Natural killer cell treated with Interleukin-12 subunit alpha and Interleukin-12 subunit beta and Interleukin-15 and Interleukin-18, amount 100 ng/mL, for 72 hours (primary cell): ENCODE measurements at regions not wholly inside any gene's neighbourhood (a gene's known extent, or its start where the extent isn't known, plus 50 kb on each side); places are given as distances from the start of the nearest gene placed in this dataset.

Experiments used
- ATAC-seq, 2 donors: fragments of 150-1000 bp; cut with Tn5 transposase in 1 of 2; sonication (Bioruptor Pico), chemical (Tn5 transposase) in 1 of 2; 2 replicates each; pipeline ENCODE4 v1.10.0; 2021
- DNase-seq: peaks from one replicate; pipeline ENCODE4 v3.0.0; 2022; ENCODE audit warnings: low spot score
- H3K27ac Mint-ChIP-seq, 2 donors: 1 replicate in 1 of 2; 2 replicates in 1 of 2; pipeline ENCODE4 v1.8.0; 2022; ENCODE audit warnings: mixed read lengths in 2 of 2, mild to moderate bottlenecking in 1 of 2, moderate library complexity in 1 of 2
- H3K27me3 Mint-ChIP-seq, 2 donors: 1 replicate in 1 of 2; 2 replicates in 1 of 2; pipeline ENCODE4 v1.8.0; 2022; ENCODE audit warnings: mixed read lengths in 2 of 2
- H3K36me3 Mint-ChIP-seq: one replicate; pipeline ENCODE4 v1.8.0; 2022; ENCODE audit warnings: mixed read lengths
- H3K4me1 Mint-ChIP-seq, 2 donors: 1 replicate in 1 of 2; 2 replicates in 1 of 2; pipeline ENCODE4 v1.8.0; 2022; ENCODE audit warnings: low read depth in 2 of 2, mixed read lengths in 2 of 2, mild to moderate bottlenecking in 1 of 2
- H3K4me3 Mint-ChIP-seq: one replicate; pipeline ENCODE4 v1.8.0; 2022; ENCODE audit warnings: mixed read lengths
- H3K9me3 Mint-ChIP-seq: 2 replicates; pipeline ENCODE4 v1.8.0; 2022; ENCODE audit warnings: mixed read lengths

DNA sequence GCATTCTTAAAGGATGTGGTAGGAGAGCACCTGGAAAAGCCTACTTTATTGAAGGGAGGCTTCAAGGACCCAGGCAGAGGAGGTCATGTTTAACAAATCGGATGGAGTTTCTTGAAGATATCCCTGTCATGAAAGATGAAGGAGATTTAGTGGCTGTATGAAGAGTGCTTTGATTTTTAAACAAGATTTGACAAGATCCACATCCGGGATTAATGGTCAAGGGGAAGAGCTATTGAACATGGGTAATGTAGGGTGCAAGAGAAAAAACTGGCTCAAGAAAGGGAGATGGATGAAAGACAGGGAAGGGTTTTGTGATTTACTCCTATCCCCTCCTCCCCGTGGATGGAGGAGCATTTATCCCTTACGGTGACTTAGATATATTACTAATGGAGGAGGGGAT is 113.1 kb upstream of the OSR1 start:
- ATAC-seq = no peak
- peaks cover 6% of the 10 kb centered on the region for H3K36me3 Mint-ChIP-seq
- peaks cover 0 to 11% of the 10 kb centered on the region in 2 donors for H3K27me3 Mint-ChIP-seq
- peaks cover 3 to 13% of the 10 kb centered on the region in 2 donors for H3K4me1 Mint-ChIP-seq
- peaks cover 14% of the 10 kb centered on the region for H3K9me3 Mint-ChIP-seq
- DNase-seq = no peak
- H3K4me3 Mint-ChIP-seq = no peak overlapping the region
- H3K27ac Mint-ChIP-seq = no peak overlapping the region

- Mint-ChIP-seq H3K27me3 (peaks cover 0 to 10% of the 10 kb centered on the region in 2 donors), H3K9me3 (peaks cover 7% of the 10 kb centered on the region), H3K36me3 (no peaks in the 10 kb centered on the region), H3K4me1 (no peaks in the 10 kb centered on the region), H3K27ac (no peak overlapping the region), H3K4me3 (no peak overlapping the region)
- ATAC-seq (no peak), DNase-seq (no peak)
Measured at GRCh38 chr2:19465978-19466377, 107.6 kb upstream of the OSR1 start.

GRCh38 chr2:19462256-19462645 is 103.8 kb upstream of the OSR1 start:
- no peaks in the 10 kb centered on the region for H3K4me1 Mint-ChIP-seq
- ATAC-seq (no peak), DNase-seq (no peak)
- H3K36me3 Mint-ChIP-seq = no peaks in the 10 kb centered on the region
- no peak overlapping the region for H3K4me3 Mint-ChIP-seq
- peaks cover 5% of the 10 kb centered on the region for H3K9me3 Mint-ChIP-seq
- no peak overlapping the region for H3K27ac Mint-ChIP-seq
- peaks cover 0 to 13% of the 10 kb centered on the region in 2 donors for H3K27me3 Mint-ChIP-seq

- no peaks in the 10 kb centered on the region for H3K4me1 Mint-ChIP-seq
- no peak overlapping the region for H3K4me3 Mint-ChIP-seq
- no peak overlapping the region for H3K27ac Mint-ChIP-seq
- DNase-seq (no peak), ATAC-seq (no peak)
- peaks cover 0 to 13% of the 10 kb centered on the region in 2 donors for H3K27me3 Mint-ChIP-seq
- no peaks in the 10 kb centered on the region for H3K36me3 Mint-ChIP-seq
- peaks cover 5% of the 10 kb centered on the region for H3K9me3 Mint-ChIP-seq
Measured at GRCh38 chr2:19461504-19462255, 103.3 kb upstream of the OSR1 start.

GRCh38 chr2:19460761-19461160 is 102.3 kb upstream of the OSR1 start:
- no peak for DNase-seq
- H3K4me1 Mint-ChIP-seq = no peaks in the 10 kb centered on the region
- no peak overlapping the region for H3K27ac Mint-ChIP-seq
- no peak overlapping the region for H3K4me3 Mint-ChIP-seq
- no peak for ATAC-seq
- peaks cover 2% of the 10 kb centered on the region for H3K9me3 Mint-ChIP-seq
- H3K36me3 Mint-ChIP-seq = no peaks in the 10 kb centered on the region
- peaks cover 2 to 20% of the 10 kb centered on the region in 2 donors for H3K27me3 Mint-ChIP-seq

GRCh38 chr2:19458427-19459003 is 100.1 kb upstream of the OSR1 start:
- ATAC-seq (no peak), DNase-seq (no peak)
- Mint-ChIP-seq H3K4me1 (no peaks in the 10 kb centered on the region), H3K27me3 (peaks cover 2 to 26% of the 10 kb centered on the region in 2 donors), H3K4me3 (no peak overlapping the region), H3K36me3 (no peaks in the 10 kb centered on the region), H3K9me3 (peaks cover 7% of the 10 kb centered on the region), H3K27ac (no peak overlapping the region)

- Mint-ChIP-seq H3K36me3 (no peaks in the 10 kb centered on the region), H3K9me3 (peaks cover 7% of the 10 kb centered on the region), H3K27me3 (peaks cover 2 to 26% of the 10 kb centered on the region in 2 donors), H3K27ac (no peak overlapping the region), H3K4me1 (no peaks in the 10 kb centered on the region), H3K4me3 (no peak overlapping the region)
- no peak for DNase-seq
- ATAC-seq = no peak
Measured at GRCh38 chr2:19457809-19458208, 99.4 kb upstream of the OSR1 start.

- H3K27me3 Mint-ChIP-seq = peaks cover 2 to 18% of the 10 kb centered on the region in 2 donors
- ATAC-seq = no peak
- no peak overlapping the region for H3K27ac Mint-ChIP-seq
- H3K4me3 Mint-ChIP-seq = no peak overlapping the region
- no peaks in the 10 kb centered on the region for H3K36me3 Mint-ChIP-seq
- DNase-seq = no peak
- peaks cover 4% of the 10 kb centered on the region for H3K9me3 Mint-ChIP-seq
- H3K4me1 Mint-ChIP-seq = no peaks in the 10 kb centered on the region
Measured at GRCh38 chr2:19456705-19457309, 98.4 kb upstream of the OSR1 start.

GRCh38 chr2:19454125-19454524 is 95.7 kb upstream of the OSR1 start:
- Mint-ChIP-seq H3K36me3 (no peaks in the 10 kb centered on the region), H3K27me3 (peaks cover 2 to 25% of the 10 kb centered on the region in 2 donors), H3K27ac (no peak overlapping the region), H3K4me1 (no peaks in the 10 kb centered on the region), H3K9me3 (peaks cover 4% of the 10 kb centered on the region), H3K4me3 (no peak overlapping the region)
- ATAC-seq = no peak
- no peak for DNase-seq

GRCh38 chr2:19442731-19443130 is 84.3 kb upstream of the OSR1 start:
- Mint-ChIP-seq H3K4me1 (no peaks in the 10 kb centered on the region), H3K27me3 (peaks cover 0 to 23% of the 10 kb centered on the region in 2 donors), H3K9me3 (peaks cover 15% of the 10 kb centered on the region), H3K36me3 (no peaks in the 10 kb centered on the region), H3K27ac (no peak overlapping the region), H3K4me3 (no peak overlapping the region)
- ATAC-seq (no peak), DNase-seq (no peak)

GRCh38 chr2:19439081-19439480 is 80.7 kb upstream of the OSR1 start:
- no peak overlapping the region for H3K27ac Mint-ChIP-seq
- no peak for DNase-seq
- ATAC-seq = no peak
- H3K4me1 Mint-ChIP-seq = no peaks in the 10 kb centered on the region
- H3K9me3 Mint-ChIP-seq = peaks cover 12% of the 10 kb centered on the region
- H3K36me3 Mint-ChIP-seq = no peaks in the 10 kb centered on the region
- peaks cover 6 to 29% of the 10 kb centered on the region in 2 donors for H3K27me3 Mint-ChIP-seq
- H3K4me3 Mint-ChIP-seq = no peak overlapping the region

DNA sequence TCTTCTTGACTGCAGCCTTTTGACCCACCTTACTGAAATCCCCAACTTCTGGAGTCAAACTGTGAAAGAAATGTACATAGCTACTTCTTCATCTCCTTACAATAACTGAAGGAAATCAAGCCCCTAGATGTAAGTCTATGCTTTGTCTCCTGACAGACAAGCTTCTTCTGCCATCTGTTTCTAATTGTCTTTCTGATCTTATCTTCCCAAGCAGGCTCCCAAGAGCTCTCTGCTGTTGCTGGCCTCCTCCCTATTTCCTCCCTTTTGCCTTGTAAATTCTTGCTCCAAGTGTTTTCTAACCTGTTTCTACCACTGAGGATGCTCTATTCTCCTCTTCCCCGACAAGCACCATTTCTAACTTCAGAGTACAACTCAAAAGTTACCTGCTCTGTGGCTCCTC is 77.4 kb upstream of the OSR1 start:
- Mint-ChIP-seq H3K36me3 (no peaks in the 10 kb centered on the region), H3K4me1 (no peaks in the 10 kb centered on the region), H3K4me3 (no peak overlapping the region), H3K9me3 (peaks cover 7% of the 10 kb centered on the region), H3K27ac (no peak overlapping the region), H3K27me3 (peaks cover 6 to 20% of the 10 kb centered on the region in 2 donors)
- DNase-seq = no peak
- ATAC-seq = no peak

DNA sequence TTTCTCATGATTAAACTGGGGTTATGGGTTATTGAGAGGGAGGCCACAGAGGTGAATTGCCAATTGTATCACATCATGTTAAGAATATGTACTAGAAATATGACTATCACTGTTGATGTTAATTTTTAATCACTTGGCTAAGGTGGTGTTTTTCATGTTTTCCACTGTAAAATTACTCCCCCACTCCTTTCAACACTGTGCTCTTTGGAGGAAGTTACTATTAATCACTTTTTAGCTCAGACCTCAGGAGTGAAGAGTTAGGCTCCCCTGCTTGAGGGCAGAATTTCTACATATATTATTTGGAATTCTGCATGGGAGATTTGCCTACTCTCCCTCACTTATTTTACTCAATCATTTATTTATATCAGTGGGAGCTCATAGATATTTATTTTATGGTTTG is 76.0 kb upstream of the OSR1 start:
- peaks cover 6 to 27% of the 10 kb centered on the region in 2 donors for H3K27me3 Mint-ChIP-seq
- H3K9me3 Mint-ChIP-seq = peaks cover 7% of the 10 kb centered on the region
- no peaks in the 10 kb centered on the region for H3K36me3 Mint-ChIP-seq
- no peak overlapping the region for H3K27ac Mint-ChIP-seq
- ATAC-seq (no peak), DNase-seq (no peak)
- no peak overlapping the region for H3K4me3 Mint-ChIP-seq
- H3K4me1 Mint-ChIP-seq = no peaks in the 10 kb centered on the region

- Mint-ChIP-seq H3K36me3 (no peaks in the 10 kb centered on the region), H3K9me3 (peaks cover 3% of the 10 kb centered on the region), H3K4me1 (no peaks in the 10 kb centered on the region), H3K27me3 (peaks cover 0 to 31% of the 10 kb centered on the region in 2 donors), H3K27ac (no peak overlapping the region), H3K4me3 (no peak overlapping the region)
- DNase-seq (no peak), ATAC-seq (no peak)
Measured at GRCh38 chr2:19426941-19427340, 68.5 kb upstream of the OSR1 start.
